SKM-1 (cell line): ENCODE measurements at regions not wholly inside any gene's neighbourhood (a gene's known extent, or its start where the extent isn't known, plus 50 kb on each side); places are given as distances from the start of the nearest gene placed in this dataset.

ENCODE experiments used
- DNase-seq: peaks from one replicate; lab custom pipeline; 2025; ENCODE audit not compliant: unreplicated experiment; lab: John Stamatoyannopoulos, UW

DNA sequence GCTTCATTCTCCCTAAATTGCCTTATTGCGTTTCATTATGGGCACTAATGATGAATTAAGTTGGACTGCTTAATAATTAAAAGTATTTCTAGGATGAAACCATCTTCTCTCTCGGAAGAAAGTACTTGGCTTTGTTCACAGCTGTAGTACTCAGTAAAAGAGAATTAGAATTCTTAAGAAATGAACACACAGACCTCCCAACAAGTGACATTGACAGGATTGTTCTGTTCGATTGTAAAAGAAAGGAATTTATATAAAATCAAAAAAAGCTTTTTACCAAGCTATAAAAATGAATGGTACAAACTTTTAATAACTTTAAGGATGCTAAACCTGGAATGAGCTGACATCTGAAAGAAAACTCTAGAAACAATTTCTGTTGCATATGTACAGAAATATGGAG, 416.4 kb upstream of the THRB start:
- DNase-seq: no peak

- DNase-seq: no peak
Measured at GRCh38 chr3:24915639-24916038, 421.0 kb upstream of the THRB start.

DNA sequence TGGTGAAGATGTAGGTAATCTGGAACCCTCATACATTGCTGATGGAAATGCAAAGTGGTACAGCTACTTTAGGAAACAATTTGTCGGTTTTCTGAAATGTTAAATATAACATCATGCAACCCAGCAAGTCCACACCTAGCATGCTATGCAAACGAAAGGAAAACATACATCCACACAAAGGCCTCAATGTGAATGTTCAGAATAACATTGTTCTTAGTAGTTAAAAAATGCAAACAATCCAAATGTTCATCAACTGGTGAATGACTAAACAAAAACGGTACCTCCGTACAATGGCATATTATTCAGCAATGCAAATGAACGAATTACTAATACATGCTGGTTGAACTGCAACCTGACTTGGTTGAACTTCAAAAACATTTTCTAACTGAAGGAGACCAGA, 423.3 kb upstream of the THRB start:
- DNase-seq: no peak

GRCh38 chr3:24923570-24923969, 428.9 kb upstream of the THRB start:
- DNase-seq: no peak

DNA sequence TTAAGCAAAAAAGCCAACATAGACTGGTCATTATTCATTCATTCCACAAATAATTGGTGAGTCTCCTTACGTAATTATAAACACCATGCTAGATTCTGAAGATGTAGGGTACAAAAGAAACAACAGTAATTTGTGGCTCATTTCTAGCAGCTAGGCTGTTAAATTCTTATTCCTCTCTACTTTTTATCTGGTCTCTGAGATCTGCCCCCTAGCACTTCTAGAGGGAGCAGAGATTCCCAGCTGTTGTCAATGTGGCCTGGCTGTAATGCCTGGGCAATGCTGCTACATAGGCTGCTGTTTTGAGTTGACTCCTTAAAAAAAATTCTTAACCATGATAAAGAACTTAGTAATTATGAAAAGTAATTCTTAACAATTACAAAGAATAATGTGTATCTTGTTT, 434.9 kb upstream of the THRB start:
- DNase-seq: no peak

DNA sequence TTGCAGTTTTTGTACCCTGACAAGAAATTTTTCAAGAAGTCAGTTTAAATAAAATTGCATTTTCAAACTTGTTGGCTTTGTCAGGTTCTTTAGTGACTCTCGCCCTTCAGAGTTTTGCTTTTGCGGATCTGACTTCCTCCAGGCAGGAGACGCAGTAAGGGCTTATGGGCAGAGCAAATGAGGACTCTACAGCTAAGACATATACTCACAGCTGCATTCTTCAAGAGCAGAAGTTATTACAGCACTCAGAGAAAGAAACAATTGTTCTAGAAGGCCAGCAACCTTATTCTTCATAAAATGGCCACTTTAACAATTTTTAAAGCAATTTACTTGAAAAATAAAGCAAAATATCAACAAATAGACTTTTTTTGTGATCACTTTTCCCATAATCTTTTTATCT, 438.8 kb upstream of the THRB start:
- DNase-seq: no peak

GRCh38 chr3:24936574-24936973, 441.9 kb upstream of the THRB start:
- no peak for DNase-seq

DNA sequence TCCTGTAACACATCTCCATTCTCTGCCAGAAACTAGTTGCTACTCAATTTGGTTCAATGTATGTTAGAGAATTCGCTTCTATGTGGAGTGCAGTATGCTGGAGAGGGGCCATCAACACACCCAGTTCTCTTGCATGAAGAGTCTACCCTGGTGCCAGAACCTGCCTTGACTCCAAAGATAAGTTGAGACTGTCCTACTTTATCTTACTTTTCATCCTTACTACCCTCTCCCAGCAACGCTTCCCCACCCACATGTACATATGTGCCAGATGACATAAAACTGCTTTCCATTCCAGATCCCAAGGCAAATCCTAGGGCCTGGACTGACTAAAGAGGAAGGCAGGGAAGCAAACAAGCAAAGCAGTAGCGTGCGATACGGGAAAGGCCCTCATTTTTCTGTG, 442.6 kb upstream of the THRB start:
- no peak for DNase-seq

DNA sequence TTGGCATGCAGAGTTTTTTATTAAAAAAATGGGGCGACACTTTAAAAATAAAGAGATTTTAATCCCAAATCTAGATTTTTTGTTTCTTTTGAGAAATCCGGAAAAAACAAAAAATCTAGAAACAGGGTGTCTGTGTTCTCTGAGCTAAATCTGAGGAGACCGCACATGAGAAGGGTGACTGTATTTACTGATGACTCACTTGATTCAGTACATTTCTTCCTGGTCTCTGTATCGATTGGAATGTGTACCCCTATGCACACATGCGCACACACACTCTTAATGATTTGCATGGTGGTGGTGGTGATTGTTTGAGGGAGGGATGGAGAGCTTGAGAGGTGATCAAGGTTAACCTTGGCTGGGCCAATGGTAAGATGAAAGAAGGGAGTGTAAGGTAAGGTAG, 443.1 kb upstream of the THRB start:
- DNase-seq: no peak

GRCh38 chr3:24943961-24944360, 449.3 kb upstream of the THRB start:
- DNase-seq: no peak

DNA sequence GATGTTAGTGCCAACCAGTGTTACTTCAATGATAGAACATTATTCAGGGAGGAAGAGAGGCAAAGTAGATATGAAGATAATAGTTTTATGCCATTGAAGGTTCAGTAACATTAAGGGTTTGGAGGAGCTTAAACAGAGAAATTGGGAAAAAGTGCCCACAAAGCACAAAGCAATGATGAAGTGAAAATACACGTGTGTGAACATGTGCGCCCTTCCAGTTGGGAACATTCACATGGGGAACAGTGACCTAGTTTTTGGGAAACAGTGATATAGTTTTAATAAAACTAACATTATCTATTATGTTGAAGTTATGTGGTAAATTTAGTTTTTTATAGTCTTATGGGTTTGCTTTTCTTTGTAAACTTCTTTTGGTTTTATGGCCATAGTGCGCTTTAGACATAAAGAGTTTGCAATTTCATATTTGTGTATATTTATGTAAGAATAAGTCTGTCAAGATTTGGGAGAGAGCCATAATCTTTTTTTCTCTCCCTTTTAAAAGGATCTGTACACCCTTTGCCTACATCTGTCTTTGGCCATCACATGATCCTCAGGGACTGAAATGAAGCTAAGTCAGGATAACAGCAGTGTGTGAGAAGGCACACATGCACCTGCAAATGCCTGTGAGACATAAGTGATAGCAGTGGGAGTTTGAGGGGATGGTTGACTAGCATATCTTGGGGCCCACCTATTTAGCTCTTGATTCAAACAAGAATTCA, 450.3 kb upstream of the THRB start:
- DNase-seq: no peak

DNA sequence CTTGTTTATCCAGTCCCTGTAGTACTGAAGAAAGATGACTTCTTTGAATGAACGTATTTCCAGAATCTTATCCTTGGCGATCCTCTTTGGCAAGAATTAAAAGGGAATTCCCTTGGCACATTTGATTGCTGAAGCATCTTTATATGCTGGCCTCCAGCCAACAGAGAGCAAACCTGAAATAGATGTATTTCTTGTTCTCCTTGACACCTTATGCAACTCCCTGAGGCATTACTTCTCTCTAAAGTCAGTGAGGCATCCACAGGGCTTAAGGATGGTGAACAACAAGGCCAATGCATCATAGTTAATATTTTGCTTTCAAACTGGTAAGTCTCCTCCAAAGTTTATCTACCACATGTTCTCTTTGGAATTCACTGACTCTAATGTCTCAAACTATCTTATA, 450.9 kb upstream of the THRB start:
- DNase-seq: no peak

DNA sequence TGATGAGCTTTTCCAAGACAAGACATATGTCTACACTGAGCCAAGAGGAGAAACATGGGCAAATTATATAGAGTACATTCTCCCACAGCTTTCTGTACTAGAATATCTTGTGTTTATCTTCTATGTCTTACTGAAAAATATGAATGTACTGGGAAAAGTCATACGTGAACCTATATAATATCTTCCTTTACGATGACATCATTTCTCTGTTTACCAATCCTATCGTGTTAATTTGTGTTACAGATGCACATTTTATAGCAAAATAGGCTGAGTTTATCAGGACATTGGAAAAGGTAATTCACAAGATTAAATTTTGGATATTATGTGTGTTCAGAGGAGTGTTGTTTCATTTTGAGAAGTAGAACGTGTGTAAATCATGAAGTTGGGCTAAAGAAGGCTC, 452.5 kb upstream of the THRB start:
- DNase-seq: no peak

DNA sequence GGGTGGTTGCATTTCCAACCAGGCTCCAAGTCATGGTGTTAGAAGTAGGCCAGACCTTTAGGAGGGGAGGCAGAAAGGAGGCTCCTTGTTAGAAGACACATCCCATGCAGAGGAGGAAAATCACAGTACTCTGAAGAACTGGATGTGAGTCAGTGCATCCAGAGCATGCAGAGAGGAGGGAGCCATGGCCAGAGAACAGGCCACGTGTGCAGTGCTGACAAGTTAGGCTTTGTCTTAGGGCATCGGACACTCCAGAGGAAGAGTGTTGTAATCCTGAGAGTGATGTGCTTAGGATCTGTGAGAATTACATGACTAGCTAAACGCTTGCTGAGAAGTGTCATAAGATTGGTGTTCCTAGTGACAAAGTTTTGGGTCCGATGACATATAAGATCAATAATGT, 456.5 kb upstream of the THRB start:
- DNase-seq: no peak

GRCh38 chr3:24952388-24952787, 457.7 kb upstream of the THRB start:
- no peak for DNase-seq

DNA sequence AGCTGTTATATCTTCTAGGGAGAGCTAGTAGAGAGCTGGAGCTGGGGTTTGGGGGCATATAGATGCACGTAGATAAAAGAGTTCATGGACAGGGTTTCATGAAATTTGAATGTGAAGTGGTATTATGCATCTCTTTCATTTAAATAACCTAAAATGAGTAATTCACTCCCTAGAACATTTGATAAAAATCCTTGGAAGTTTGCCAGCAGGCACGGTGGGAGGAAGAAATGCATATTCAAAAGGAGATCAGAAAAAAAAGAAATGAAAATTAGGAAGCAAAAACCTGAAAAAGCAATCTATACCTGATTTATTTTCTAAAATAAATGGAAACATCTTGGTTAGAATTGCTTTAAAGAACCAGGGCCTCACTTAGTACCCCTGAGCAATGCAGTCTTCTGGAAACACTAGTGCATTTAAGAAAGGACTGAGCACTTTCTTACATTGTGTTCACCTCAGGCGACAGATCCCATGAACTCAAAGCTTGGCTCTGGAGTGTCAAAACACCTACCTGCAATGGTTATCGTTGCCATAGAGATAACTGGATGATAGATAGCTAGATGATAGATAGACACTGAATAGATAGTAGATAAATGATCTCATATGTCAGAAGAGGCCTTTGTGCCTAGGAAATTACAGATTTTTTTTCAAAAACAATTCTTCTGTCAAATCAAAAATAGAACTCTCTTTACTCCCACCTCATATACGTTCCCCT, 458.6 kb upstream of the THRB start:
- no peak for DNase-seq

DNA sequence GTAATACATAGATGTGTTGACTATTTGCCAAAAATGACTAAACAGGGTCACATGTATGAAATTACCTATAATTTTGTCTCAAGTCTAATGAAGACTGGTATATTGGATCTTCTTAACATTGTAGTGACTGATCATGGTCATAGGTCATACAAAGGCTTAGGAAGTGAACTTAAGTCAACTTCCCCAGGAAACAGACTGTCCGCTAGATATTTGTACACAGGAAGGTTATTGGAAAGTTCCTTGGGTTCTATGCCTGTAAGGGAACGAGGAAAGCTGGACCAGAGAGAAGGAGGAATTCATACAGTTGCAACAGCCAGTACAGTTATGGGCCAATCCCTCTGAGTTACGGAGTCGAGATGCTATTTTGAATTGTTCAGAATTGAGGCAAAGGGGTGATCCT, 462.0 kb upstream of the THRB start:
- no peak for DNase-seq

GRCh38 chr3:24958271-24958670, 463.6 kb upstream of the THRB start:
- DNase-seq: no peak

DNA sequence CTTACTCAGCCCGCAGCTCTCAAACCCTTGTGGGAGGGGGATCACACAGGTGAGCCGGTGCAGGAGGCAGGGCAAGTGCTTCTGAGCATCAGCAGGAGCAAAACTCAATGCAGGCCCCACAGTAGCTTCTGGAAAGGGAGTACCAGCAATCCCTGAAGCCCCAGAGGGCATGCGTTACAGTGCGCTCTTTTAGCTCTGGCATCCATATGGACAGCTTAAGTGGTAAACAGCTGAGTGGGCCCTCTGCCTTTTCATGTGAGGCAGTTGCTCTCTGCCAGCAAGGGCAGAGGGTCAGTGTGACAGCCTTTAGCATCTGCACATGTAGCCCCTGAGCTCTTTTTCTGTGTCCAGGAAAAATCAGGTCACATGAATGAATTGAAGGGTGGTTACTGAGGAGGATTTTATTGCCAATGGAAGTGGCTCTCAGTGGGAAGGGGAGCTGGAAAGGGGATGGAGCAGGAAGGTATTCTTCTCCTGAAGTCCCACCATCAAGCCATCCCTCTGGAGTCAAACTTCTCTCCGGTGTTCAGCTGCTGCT, 464.3 kb upstream of the THRB start:
- DNase-seq: no peak

DNA sequence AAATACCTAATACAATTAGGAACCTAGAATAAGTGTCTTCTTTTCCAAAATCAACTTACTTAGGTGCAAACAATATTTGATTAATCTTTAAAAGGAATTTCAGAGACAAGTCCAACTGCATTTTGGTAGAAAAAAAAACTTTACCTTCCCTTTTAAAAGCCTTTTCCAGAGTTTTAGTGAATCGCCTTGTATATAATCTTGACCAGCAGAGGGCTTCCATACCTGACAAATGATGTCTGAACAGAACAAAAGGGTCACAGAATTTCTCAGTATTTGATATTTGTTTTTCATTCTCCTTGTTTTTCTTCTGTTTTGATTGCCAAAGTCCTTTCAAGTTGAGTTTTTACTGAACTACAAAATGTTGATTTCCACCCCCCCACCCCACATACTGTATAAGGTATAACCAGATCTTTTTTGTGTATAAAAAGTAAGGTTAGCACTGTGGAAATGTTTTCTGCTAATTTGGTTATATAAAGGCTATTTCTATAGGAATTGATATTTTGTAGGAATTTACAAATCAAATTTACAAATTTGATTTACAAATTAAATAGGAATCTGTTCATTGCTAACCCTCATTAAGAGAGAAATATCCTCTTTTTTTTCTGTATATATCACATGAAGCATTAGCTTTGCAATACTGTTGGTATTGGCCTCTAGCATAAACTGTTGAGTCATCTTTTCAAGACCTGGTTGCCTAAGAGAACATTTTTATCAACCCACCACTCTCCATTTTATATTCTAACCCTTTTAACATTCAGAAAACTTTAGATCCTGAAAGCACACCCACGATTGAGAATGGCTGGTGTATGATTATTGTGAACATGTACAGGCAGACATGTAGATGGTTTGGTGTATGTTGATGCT, 464.1 kb upstream of the RARB start:
- DNase-seq: no peak

GRCh38 chr3:24965706-24966385, 462.2 kb upstream of the RARB start:
- no peak for DNase-seq
